Loucy (cell line): ENCODE measurements at regions not wholly inside any gene's neighbourhood (a gene's known extent, or its start where the extent isn't known, plus 50 kb on each side); places are given as distances from the start of the nearest gene placed in this dataset.

Experiments used
- H2AFZ ChIP-seq: fragments of 200-600 bp; sonication (generic); 2 replicates; pipeline ENCODE4 v1.6.0; 2016; ENCODE audit warnings: antibody characterized with exemption, mild to moderate bottlenecking, low read length, moderate library complexity
- H3F3A ChIP-seq: fragments of 200-600 bp; 2 replicates; pipeline ENCODE4 v1.6.0; 2016; ENCODE audit warnings: antibody characterized with exemption, low read depth, mild to moderate bottlenecking
- H3K27me3 ChIP-seq: fragments of 200-600 bp; sonication (generic); 2 replicates; pipeline ENCODE4 v1.6.1; 2014; ENCODE audit warnings: low read length, mild to moderate bottlenecking; ENCODE audit not compliant: insufficient read depth, poor library complexity, severe bottlenecking
- H3K36me3 ChIP-seq: fragments of 200-600 bp; sonication (generic); 2 replicates; pipeline ENCODE4 v1.6.1; 2016; ENCODE audit warnings: low read length; ENCODE audit not compliant: insufficient read depth
- H3K4me1 ChIP-seq: fragments of 200-600 bp; sonication (generic); 2 replicates; pipeline ENCODE4 v1.5.1; 2014; ENCODE audit warnings: low read length, mild to moderate bottlenecking; ENCODE audit not compliant: insufficient read depth, poor library complexity, severe bottlenecking
- H3K4me2 ChIP-seq: fragments of 200-600 bp; sonication (generic); 2 replicates; pipeline ENCODE4 v1.6.0; 2014; ENCODE audit warnings: antibody characterized with exemption, low read length, low read depth, mild to moderate bottlenecking; ENCODE audit not compliant: poor library complexity, severe bottlenecking
- H3K4me3 ChIP-seq: fragments of 200-600 bp; sonication (generic); 2 replicates; pipeline ENCODE4 v1.5.1; 2014; ENCODE audit warnings: low read length, mild to moderate bottlenecking, mixed read lengths; ENCODE audit not compliant: poor library complexity, severe bottlenecking
- H3K79me2 ChIP-seq: fragments of 200-600 bp; sonication (generic); 2 replicates; pipeline ENCODE4 v1.6.1; 2014; ENCODE audit warnings: low read length; ENCODE audit not compliant: insufficient read depth
- H3K9ac ChIP-seq: fragments of 200-600 bp; sonication (generic); 2 replicates; pipeline ENCODE4 v1.6.0; 2014; ENCODE audit warnings: mild to moderate bottlenecking, low read depth, low read length, moderate library complexity; ENCODE audit not compliant: poor library complexity, severe bottlenecking
- H3K9me2 ChIP-seq: fragments of 200-600 bp; sonication (generic); replicated peaks from 2 replicates; pipeline ENCODE4 v1.6.1; 2016; ENCODE audit warnings: low read depth, low read length, mixed read lengths
- H3K9me3 ChIP-seq: fragments of 200-600 bp; sonication (generic); 2 replicates; pipeline ENCODE4 v1.6.1; 2014; ENCODE audit warnings: mild to moderate bottlenecking, antibody characterized with exemption, low read length, low read depth; ENCODE audit not compliant: insufficient read depth
- H4K20me1 ChIP-seq: fragments of 200-600 bp; sonication (generic); 2 replicates; pipeline ENCODE4 v1.6.0; 2014; ENCODE audit warnings: antibody characterized with exemption, low read length, mild to moderate bottlenecking; ENCODE audit not compliant: insufficient read depth, poor library complexity, severe bottlenecking
- CTCF ChIP-seq: fragments of 200-600 bp; sonication (generic); conservative IDR thresholded peaks from 2 replicates; pipeline ENCODE4 v1.5.1; 2014; ENCODE audit warnings: mild to moderate bottlenecking, antibody characterized with exemption, low read length
- EZH2phosphoT487 ChIP-seq: fragments of 200-600 bp; IDR thresholded peaks from 2 replicates; pipeline ENCODE4 v1.6.1; 2018; ENCODE audit warnings: antibody characterized with exemption, mild to moderate bottlenecking, moderate library complexity, borderline replicate concordance

- no peaks in the 10 kb centered on the region for H3K9me3 ChIP-seq
- H4K20me1 ChIP-seq: no peaks in the 10 kb centered on the region
- H3K36me3 ChIP-seq: no peaks in the 10 kb centered on the region
- no peak overlapping the region for H3K9ac ChIP-seq
- H3K9me2 ChIP-seq: no peaks in the 10 kb centered on the region
- TF ChIP-seq EZH2phosphoT487 (no peak), CTCF (no peak)
- H3F3A ChIP-seq: no peaks in the 10 kb centered on the region
- H2AFZ ChIP-seq: no peak overlapping the region
- H3K4me1 ChIP-seq: no peaks in the 10 kb centered on the region
- no peaks in the 10 kb centered on the region for H3K79me2 ChIP-seq
- H3K4me3 ChIP-seq: no peak overlapping the region
- no peaks in the 10 kb centered on the region for H3K27me3 ChIP-seq
- H3K4me2 ChIP-seq: no peak overlapping the region
Measured at GRCh38 chr16:54774768-54775167, 155.9 kb upstream of the IRX5 start.

- Histone ChIP-seq H3K36me3 (no peaks in the 10 kb centered on the region), H2AFZ (no peak overlapping the region), H3K79me2 (no peaks in the 10 kb centered on the region), H3K4me1 (no peaks in the 10 kb centered on the region), H3K4me2 (no peak overlapping the region), H3K9ac (no peak overlapping the region), H3K27me3 (no peaks in the 10 kb centered on the region), H3K9me3 (no peaks in the 10 kb centered on the region), H3K4me3 (no peak overlapping the region), H3F3A (no peaks in the 10 kb centered on the region), H3K9me2 (no peaks in the 10 kb centered on the region), H4K20me1 (no peaks in the 10 kb centered on the region)
- TF ChIP-seq CTCF: no peak
- TF ChIP-seq EZH2phosphoT487: no peak
Measured at GRCh38 chr16:54772400-54772799, 158.3 kb upstream of the IRX5 start.

- Histone ChIP-seq H3K9ac (no peak overlapping the region), H3F3A (no peaks in the 10 kb centered on the region), H4K20me1 (no peaks in the 10 kb centered on the region), H3K36me3 (no peaks in the 10 kb centered on the region), H3K9me2 (no peaks in the 10 kb centered on the region), H3K4me2 (no peak overlapping the region), H3K4me3 (no peak overlapping the region), H3K27me3 (no peaks in the 10 kb centered on the region), H3K9me3 (no peaks in the 10 kb centered on the region), H2AFZ (no peak overlapping the region), H3K4me1 (no peaks in the 10 kb centered on the region), H3K79me2 (no peaks in the 10 kb centered on the region)
- TF ChIP-seq CTCF (no peak), EZH2phosphoT487 (no peak)
Measured at GRCh38 chr16:54766355-54766754, 164.3 kb upstream of the IRX5 start.
